Liver (tissue), 8 donors: ENCODE measurements at regions not wholly inside any gene's neighbourhood (a gene's known extent, or its start where the extent isn't known, plus 50 kb on each side); places are given as distances from the start of the nearest gene placed in this dataset.

Source experiments
- DNase-seq: peaks from one replicate; pipeline ENCODE4 v3.0.0-alpha.2; 2017; ENCODE audit warnings: low spot score
- H3K27ac ChIP-seq, 2 donors: one replicate each; pipeline ENCODE4 v1.7.0; 2013; ENCODE audit warnings: inconsistent platforms in 2 of 2, low read length in 2 of 2, control low read depth in 1 of 2, low read depth in 1 of 2, mild to moderate bottlenecking in 1 of 2
- H3K27me3 ChIP-seq, 4 donors: one replicate each; pipeline versions ENCODE4 v1.6.1 to v1.7.0; 2013; ENCODE audit warnings: low read length in 3 of 4, inconsistent platforms in 1 of 4, mild to moderate bottlenecking in 1 of 4, moderate library complexity in 1 of 4; ENCODE audit not compliant: control insufficient read depth in 4 of 4, insufficient read depth in 4 of 4
- H3K36me3 ChIP-seq, 4 donors: one replicate each; pipeline versions ENCODE4 v1.6.1 to v1.7.0; 2013; ENCODE audit warnings: low read length in 3 of 4, mild to moderate bottlenecking in 3 of 4, low read depth in 1 of 4, moderate library complexity in 1 of 4; ENCODE audit not compliant: control insufficient read depth in 4 of 4, insufficient read depth in 3 of 4
- H3K4me1 ChIP-seq, 4 donors: one replicate each; pipeline versions ENCODE4 v1.6.1 to v1.7.0; 2013; ENCODE audit warnings: low read length in 3 of 4, mild to moderate bottlenecking in 3 of 4, moderate library complexity in 1 of 4; ENCODE audit not compliant: control insufficient read depth in 4 of 4, insufficient read depth in 4 of 4
- H3K4me3 ChIP-seq, 3 donors: one replicate each; pipeline versions ENCODE4 v1.6.1 to v1.7.0; 2013; ENCODE audit warnings: low read length in 3 of 3, control low read depth in 1 of 3, low read depth in 1 of 3, mild to moderate bottlenecking in 1 of 3
- H3K9ac ChIP-seq, 2 donors: one replicate each; pipeline ENCODE4 v1.7.0; 2013; ENCODE audit warnings: low read length in 2 of 2, mild to moderate bottlenecking in 2 of 2, moderate library complexity in 2 of 2, control low read depth in 1 of 2, low read depth in 1 of 2
- H3K9me3 ChIP-seq, 4 donors: one replicate each; pipeline versions ENCODE4 v1.6.1 to v1.7.0; 2013; ENCODE audit warnings: low read length in 3 of 4; ENCODE audit not compliant: control insufficient read depth in 4 of 4
- EGR1 ChIP-seq, 2 donors: IDR thresholded peaks; 2 replicates each; pipeline ENCODE4 v1.6.1; 2016 to 2018; ENCODE audit warnings: antibody characterized with exemption in 2 of 2, low read depth in 2 of 2
- FOXA1 ChIP-seq: IDR thresholded peaks from 2 replicates; pipeline ENCODE4 v1.6.1; 2016; ENCODE audit warnings: antibody characterized with exemption
- FOXA2 ChIP-seq: IDR thresholded peaks from 2 replicates; pipeline ENCODE4 v1.6.1; 2016; ENCODE audit warnings: antibody characterized with exemption
- GABPA ChIP-seq, 2 donors: IDR thresholded peaks in 1 of 2; conservative IDR thresholded peaks in 1 of 2; 2 replicates each; pipeline ENCODE4 v1.6.1; 2016; ENCODE audit warnings: antibody characterized with exemption in 2 of 2, mild to moderate bottlenecking in 1 of 2, moderate library complexity in 1 of 2
- HNF4A ChIP-seq, 2 donors: conservative IDR thresholded peaks; 2 replicates each; pipeline ENCODE4 v1.6.1; 2016; ENCODE audit warnings: antibody characterized with exemption in 2 of 2, mild to moderate bottlenecking in 2 of 2
- HNF4G ChIP-seq: IDR thresholded peaks from 2 replicates; pipeline ENCODE4 v1.6.1; 2016; ENCODE audit warnings: antibody characterized with exemption
- JUND ChIP-seq, 2 donors: IDR thresholded peaks; 2 replicates each; pipeline ENCODE4 v1.6.1; 2016; ENCODE audit warnings: antibody characterized with exemption in 2 of 2
- MAX ChIP-seq: IDR thresholded peaks from 2 replicates; pipeline ENCODE4 v1.6.1; 2016; ENCODE audit warnings: antibody characterized with exemption
- NR2F2 ChIP-seq: IDR thresholded peaks from 2 replicates; pipeline ENCODE4 v1.6.1; 2016; ENCODE audit warnings: antibody characterized with exemption
- RAD21 ChIP-seq, 2 donors: IDR thresholded peaks; 2 replicates each; pipeline ENCODE4 v1.6.1; 2016; ENCODE audit warnings: antibody characterized with exemption in 2 of 2, mild to moderate bottlenecking in 2 of 2
- REST ChIP-seq: IDR thresholded peaks from 2 replicates; pipeline ENCODE4 v1.6.1; 2016; ENCODE audit warnings: antibody characterized with exemption, mild to moderate bottlenecking
- RXRA ChIP-seq, 2 donors: IDR thresholded peaks; 2 replicates each; pipeline ENCODE4 v1.6.1; 2017 to 2018; ENCODE audit warnings: antibody characterized with exemption in 2 of 2, mild to moderate bottlenecking in 1 of 2
- SP1 ChIP-seq: IDR thresholded peaks from 2 replicates; pipeline ENCODE4 v1.6.1; 2018; ENCODE audit warnings: antibody characterized with exemption, mild to moderate bottlenecking
- TAF1 ChIP-seq: conservative IDR thresholded peaks from 2 replicates; pipeline ENCODE4 v1.6.1; 2016; ENCODE audit warnings: antibody characterized with exemption, mild to moderate bottlenecking
- YY1 ChIP-seq: IDR thresholded peaks from 2 replicates; pipeline ENCODE4 v1.6.1; 2016; ENCODE audit warnings: antibody characterized with exemption, mild to moderate bottlenecking
- WGBS: extraction: QIAGEN DNeasy Blood & Tissue Kit; methylation state at CpG from one replicate; pipeline ENCODE4 v1.1.7; 2013; 5-methylcytosine and 5-hydroxymethylcytosine counted together
- TF ChIP-seq, protein P1 (sequence below): IDR thresholded peaks from 2 replicates; pipeline ENCODE4 v1.6.1; 2016; ENCODE audit warnings: antibody characterized with exemption
- TF ChIP-seq, protein P2 (sequence below): IDR thresholded peaks from 2 replicates; pipeline ENCODE4 v1.6.1; 2016; ENCODE audit warnings: antibody characterized with exemption
- TF ChIP-seq, protein P3 (sequence below): fragments of 150-350 bp; IDR thresholded peaks from 2 replicates; pipeline ENCODE4 v1.5.1; 2017; ENCODE audit warnings: improper control_type of control experiment, low read depth, low read length; ENCODE audit not compliant: missing input control
- donor health status: healthy.
- donor health status: healthy.
- donor health status: healthy.
- donor health status: healthy.
- donor health status: healthy.

DNA sequence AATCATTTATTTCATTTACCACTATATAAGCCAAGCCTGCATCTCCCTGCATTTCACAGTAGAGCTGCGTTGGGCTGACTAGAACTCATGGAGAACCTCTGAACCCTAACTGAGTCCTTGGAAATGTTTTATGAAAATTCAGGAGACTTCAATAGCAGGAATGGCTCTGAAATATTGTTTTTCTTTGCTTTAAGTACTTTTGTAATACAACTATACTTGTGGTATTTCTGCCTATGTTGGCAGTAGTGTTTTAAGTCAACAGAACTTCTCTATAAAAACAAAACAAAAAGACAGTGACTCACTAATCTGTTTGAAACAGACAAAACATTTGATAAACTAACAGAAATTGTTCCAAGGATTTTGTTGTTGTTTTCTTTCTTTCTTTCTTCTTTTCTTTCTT is 489.2 kb upstream of the MEF2C start:
- Histone ChIP-seq H3K27ac (no peak overlapping the region), H3K4me3 (no peak overlapping the region), H3K9me3 (no peaks in the 10 kb centered on the region), H3K36me3 (no peaks in the 10 kb centered on the region), H3K9ac (no peak overlapping the region), H3K27me3 (no peaks in the 10 kb centered on the region), H3K4me1 (no peaks in the 10 kb centered on the region)
- TF ChIP-seq, protein P1, sequence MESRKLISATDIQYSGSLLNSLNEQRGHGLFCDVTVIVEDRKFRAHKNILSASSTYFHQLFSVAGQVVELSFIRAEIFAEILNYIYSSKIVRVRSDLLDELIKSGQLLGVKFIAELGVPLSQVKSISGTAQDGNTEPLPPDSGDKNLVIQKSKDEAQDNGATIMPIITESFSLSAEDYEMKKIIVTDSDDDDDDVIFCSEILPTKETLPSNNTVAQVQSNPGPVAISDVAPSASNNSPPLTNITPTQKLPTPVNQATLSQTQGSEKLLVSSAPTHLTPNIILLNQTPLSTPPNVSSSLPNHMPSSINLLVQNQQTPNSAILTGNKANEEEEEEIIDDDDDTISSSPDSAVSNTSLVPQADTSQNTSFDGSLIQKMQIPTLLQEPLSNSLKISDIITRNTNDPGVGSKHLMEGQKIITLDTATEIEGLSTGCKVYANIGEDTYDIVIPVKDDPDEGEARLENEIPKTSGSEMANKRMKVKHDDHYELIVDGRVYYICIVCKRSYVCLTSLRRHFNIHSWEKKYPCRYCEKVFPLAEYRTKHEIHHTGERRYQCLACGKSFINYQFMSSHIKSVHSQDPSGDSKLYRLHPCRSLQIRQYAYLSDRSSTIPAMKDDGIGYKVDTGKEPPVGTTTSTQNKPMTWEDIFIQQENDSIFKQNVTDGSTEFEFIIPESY, result no peak
- TF ChIP-seq, protein P2, sequence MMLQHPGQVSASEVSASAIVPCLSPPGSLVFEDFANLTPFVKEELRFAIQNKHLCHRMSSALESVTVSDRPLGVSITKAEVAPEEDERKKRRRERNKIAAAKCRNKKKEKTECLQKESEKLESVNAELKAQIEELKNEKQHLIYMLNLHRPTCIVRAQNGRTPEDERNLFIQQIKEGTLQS, result no peak
- TF ChIP-seq GABPA (IDR thresholded peaks at IDR 0.05 in 1 of 2, conservative IDR thresholded peaks at IDR 0.05 in 1 of 2) (no peak), RAD21 (IDR thresholded peaks at IDR 0.05) (no peak), FOXA2 (no peak), NR2F2 (no peak), EGR1 (IDR thresholded peaks at IDR 0.05; ENCODE audit: low read depth in 2 of 2) (no peak), RXRA (IDR thresholded peaks at IDR 0.05) (no peak), SP1 (no peak), FOXA1 (no peak), TAF1 (no peak), REST (no peak), JUND (IDR thresholded peaks at IDR 0.05) (no peak), YY1 (no peak)
- DNase-seq, result no peak
- WGBS, result 71% methylated on average over 1 of the region's 1 CpG

GRCh38 chr5:89371646-89372045 is 488.7 kb upstream of the MEF2C start:
- H3K4me1 ChIP-seq, result no peaks in the 10 kb centered on the region
- 84% methylated on average over 1 of the region's 1 CpG for WGBS
- DNase-seq, result no peak

More at GRCh38 chr5:89371646-89372045, 488.7 kb upstream of the MEF2C start:
- H3K27ac ChIP-seq, result no peak overlapping the region
- no peaks in the 10 kb centered on the region for H3K27me3 ChIP-seq
- TF ChIP-seq YY1 (no peak), FOXA1 (no peak), HNF4A (conservative IDR thresholded peaks at IDR 0.05) (no peak), SP1 (no peak), NR2F2 (no peak), RXRA (IDR thresholded peaks at IDR 0.05) (no peak), RAD21 (IDR thresholded peaks at IDR 0.05) (no peak), GABPA (IDR thresholded peaks at IDR 0.05 in 1 of 2, conservative IDR thresholded peaks at IDR 0.05 in 1 of 2) (no peak), EGR1 (IDR thresholded peaks at IDR 0.05; ENCODE audit: low read depth in 2 of 2) (no peak), HNF4G (no peak), JUND (IDR thresholded peaks at IDR 0.05) (no peak), MAX (no peak), TAF1 (no peak), FOXA2 (no peak)
- TF ChIP-seq, protein P3, sequence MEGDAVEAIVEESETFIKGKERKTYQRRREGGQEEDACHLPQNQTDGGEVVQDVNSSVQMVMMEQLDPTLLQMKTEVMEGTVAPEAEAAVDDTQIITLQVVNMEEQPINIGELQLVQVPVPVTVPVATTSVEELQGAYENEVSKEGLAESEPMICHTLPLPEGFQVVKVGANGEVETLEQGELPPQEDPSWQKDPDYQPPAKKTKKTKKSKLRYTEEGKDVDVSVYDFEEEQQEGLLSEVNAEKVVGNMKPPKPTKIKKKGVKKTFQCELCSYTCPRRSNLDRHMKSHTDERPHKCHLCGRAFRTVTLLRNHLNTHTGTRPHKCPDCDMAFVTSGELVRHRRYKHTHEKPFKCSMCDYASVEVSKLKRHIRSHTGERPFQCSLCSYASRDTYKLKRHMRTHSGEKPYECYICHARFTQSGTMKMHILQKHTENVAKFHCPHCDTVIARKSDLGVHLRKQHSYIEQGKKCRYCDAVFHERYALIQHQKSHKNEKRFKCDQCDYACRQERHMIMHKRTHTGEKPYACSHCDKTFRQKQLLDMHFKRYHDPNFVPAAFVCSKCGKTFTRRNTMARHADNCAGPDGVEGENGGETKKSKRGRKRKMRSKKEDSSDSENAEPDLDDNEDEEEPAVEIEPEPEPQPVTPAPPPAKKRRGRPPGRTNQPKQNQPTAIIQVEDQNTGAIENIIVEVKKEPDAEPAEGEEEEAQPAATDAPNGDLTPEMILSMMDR, result no peak
- TF ChIP-seq, protein P2, result no peak
- no peak overlapping the region for H3K9ac ChIP-seq
- H3K4me3 ChIP-seq, result no peak overlapping the region
- no peaks in the 10 kb centered on the region for H3K9me3 ChIP-seq
- no peaks in the 10 kb centered on the region for H3K36me3 ChIP-seq
